Liver (tissue), 3 donors: ENCODE measurements at regions not wholly inside any gene's neighbourhood (a gene's known extent, or its start where the extent isn't known, plus 50 kb on each side); places are given as distances from the start of the nearest gene placed in this dataset.
"Not testable (repeated sequence)": the region's sequence is repeated elsewhere in the genome, so short reads cannot be mapped to it uniquely, and the experiment has no call there.

ENCODE experiments used
- EGR1 ChIP-seq, 2 donors: IDR thresholded peaks; 2 replicates each; pipeline ENCODE4 v1.6.1; 2016 to 2018; ENCODE audit warnings: antibody characterized with exemption in 2 of 2, low read depth in 2 of 2
- FOXA1 ChIP-seq: IDR thresholded peaks from 2 replicates; pipeline ENCODE4 v1.6.1; 2016; ENCODE audit warnings: antibody characterized with exemption
- GABPA ChIP-seq, 2 donors: IDR thresholded peaks in 1 of 2; conservative IDR thresholded peaks in 1 of 2; 2 replicates each; pipeline ENCODE4 v1.6.1; 2016; ENCODE audit warnings: antibody characterized with exemption in 2 of 2, mild to moderate bottlenecking in 1 of 2, moderate library complexity in 1 of 2
- JUND ChIP-seq, 2 donors: IDR thresholded peaks; 2 replicates each; pipeline ENCODE4 v1.6.1; 2016; ENCODE audit warnings: antibody characterized with exemption in 2 of 2
- RAD21 ChIP-seq, 2 donors: IDR thresholded peaks; 2 replicates each; pipeline ENCODE4 v1.6.1; 2016; ENCODE audit warnings: antibody characterized with exemption in 2 of 2, mild to moderate bottlenecking in 2 of 2
- SP1 ChIP-seq: IDR thresholded peaks from 2 replicates; pipeline ENCODE4 v1.6.1; 2018; ENCODE audit warnings: antibody characterized with exemption, mild to moderate bottlenecking
- TAF1 ChIP-seq: conservative IDR thresholded peaks from 2 replicates; pipeline ENCODE4 v1.6.1; 2016; ENCODE audit warnings: antibody characterized with exemption, mild to moderate bottlenecking
- TF ChIP-seq, protein P1 (sequence below): fragments of 150-350 bp; IDR thresholded peaks from 2 replicates; pipeline ENCODE4 v1.5.1; 2017; ENCODE audit warnings: improper control_type of control experiment, low read depth, low read length; ENCODE audit not compliant: missing input control
- TF ChIP-seq, protein P2 (sequence below): IDR thresholded peaks from 2 replicates; pipeline ENCODE4 v1.6.1; 2016; ENCODE audit warnings: antibody characterized with exemption
- TF ChIP-seq, protein P3 (sequence below): IDR thresholded peaks from 2 replicates; pipeline ENCODE4 v1.6.1; 2016; ENCODE audit warnings: antibody characterized with exemption, mild to moderate bottlenecking
- TF ChIP-seq, protein P4 (sequence below): IDR thresholded peaks from 2 replicates; pipeline ENCODE4 v1.6.1; 2016; ENCODE audit warnings: antibody characterized with exemption
- donor health status: healthy.
- donor health status: healthy.

DNA sequence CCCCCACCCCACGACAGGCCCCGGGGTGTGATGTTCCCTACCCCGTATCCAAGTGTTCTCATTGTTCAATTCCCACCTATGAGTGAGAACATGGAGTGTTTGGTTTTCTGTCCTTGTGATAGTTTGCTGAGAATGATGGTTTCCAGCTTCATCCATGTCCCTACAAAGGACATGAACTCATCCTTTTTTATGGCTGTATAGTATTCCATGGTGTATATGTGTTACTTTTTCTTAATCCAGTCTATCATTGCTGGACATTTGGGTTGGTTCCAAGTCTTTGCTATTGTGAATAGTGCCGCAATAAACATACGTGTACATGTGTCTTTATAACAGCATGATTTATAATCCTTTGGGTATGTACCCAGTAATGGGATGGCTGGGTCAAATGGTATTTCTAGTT is 99.3 kb upstream of the RNU6-1 start:
- TF ChIP-seq, protein P1, sequence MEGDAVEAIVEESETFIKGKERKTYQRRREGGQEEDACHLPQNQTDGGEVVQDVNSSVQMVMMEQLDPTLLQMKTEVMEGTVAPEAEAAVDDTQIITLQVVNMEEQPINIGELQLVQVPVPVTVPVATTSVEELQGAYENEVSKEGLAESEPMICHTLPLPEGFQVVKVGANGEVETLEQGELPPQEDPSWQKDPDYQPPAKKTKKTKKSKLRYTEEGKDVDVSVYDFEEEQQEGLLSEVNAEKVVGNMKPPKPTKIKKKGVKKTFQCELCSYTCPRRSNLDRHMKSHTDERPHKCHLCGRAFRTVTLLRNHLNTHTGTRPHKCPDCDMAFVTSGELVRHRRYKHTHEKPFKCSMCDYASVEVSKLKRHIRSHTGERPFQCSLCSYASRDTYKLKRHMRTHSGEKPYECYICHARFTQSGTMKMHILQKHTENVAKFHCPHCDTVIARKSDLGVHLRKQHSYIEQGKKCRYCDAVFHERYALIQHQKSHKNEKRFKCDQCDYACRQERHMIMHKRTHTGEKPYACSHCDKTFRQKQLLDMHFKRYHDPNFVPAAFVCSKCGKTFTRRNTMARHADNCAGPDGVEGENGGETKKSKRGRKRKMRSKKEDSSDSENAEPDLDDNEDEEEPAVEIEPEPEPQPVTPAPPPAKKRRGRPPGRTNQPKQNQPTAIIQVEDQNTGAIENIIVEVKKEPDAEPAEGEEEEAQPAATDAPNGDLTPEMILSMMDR, result not testable (repeated sequence)
- TF ChIP-seq, protein P2, sequence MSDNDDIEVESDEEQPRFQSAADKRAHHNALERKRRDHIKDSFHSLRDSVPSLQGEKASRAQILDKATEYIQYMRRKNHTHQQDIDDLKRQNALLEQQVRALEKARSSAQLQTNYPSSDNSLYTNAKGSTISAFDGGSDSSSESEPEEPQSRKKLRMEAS, result not testable (repeated sequence)
- not testable (repeated sequence) for TF ChIP-seq TAF1; EGR1 (IDR thresholded peaks at IDR 0.05; ENCODE audit: low read depth in 2 of 2); JUND (IDR thresholded peaks at IDR 0.05); GABPA (IDR thresholded peaks at IDR 0.05 in 1 of 2, conservative IDR thresholded peaks at IDR 0.05 in 1 of 2); FOXA1; SP1; RAD21 (IDR thresholded peaks at IDR 0.05)
- TF ChIP-seq, protein P3, sequence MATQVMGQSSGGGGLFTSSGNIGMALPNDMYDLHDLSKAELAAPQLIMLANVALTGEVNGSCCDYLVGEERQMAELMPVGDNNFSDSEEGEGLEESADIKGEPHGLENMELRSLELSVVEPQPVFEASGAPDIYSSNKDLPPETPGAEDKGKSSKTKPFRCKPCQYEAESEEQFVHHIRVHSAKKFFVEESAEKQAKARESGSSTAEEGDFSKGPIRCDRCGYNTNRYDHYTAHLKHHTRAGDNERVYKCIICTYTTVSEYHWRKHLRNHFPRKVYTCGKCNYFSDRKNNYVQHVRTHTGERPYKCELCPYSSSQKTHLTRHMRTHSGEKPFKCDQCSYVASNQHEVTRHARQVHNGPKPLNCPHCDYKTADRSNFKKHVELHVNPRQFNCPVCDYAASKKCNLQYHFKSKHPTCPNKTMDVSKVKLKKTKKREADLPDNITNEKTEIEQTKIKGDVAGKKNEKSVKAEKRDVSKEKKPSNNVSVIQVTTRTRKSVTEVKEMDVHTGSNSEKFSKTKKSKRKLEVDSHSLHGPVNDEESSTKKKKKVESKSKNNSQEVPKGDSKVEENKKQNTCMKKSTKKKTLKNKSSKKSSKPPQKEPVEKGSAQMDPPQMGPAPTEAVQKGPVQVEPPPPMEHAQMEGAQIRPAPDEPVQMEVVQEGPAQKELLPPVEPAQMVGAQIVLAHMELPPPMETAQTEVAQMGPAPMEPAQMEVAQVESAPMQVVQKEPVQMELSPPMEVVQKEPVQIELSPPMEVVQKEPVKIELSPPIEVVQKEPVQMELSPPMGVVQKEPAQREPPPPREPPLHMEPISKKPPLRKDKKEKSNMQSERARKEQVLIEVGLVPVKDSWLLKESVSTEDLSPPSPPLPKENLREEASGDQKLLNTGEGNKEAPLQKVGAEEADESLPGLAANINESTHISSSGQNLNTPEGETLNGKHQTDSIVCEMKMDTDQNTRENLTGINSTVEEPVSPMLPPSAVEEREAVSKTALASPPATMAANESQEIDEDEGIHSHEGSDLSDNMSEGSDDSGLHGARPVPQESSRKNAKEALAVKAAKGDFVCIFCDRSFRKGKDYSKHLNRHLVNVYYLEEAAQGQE, result not testable (repeated sequence)
- TF ChIP-seq, protein P4, sequence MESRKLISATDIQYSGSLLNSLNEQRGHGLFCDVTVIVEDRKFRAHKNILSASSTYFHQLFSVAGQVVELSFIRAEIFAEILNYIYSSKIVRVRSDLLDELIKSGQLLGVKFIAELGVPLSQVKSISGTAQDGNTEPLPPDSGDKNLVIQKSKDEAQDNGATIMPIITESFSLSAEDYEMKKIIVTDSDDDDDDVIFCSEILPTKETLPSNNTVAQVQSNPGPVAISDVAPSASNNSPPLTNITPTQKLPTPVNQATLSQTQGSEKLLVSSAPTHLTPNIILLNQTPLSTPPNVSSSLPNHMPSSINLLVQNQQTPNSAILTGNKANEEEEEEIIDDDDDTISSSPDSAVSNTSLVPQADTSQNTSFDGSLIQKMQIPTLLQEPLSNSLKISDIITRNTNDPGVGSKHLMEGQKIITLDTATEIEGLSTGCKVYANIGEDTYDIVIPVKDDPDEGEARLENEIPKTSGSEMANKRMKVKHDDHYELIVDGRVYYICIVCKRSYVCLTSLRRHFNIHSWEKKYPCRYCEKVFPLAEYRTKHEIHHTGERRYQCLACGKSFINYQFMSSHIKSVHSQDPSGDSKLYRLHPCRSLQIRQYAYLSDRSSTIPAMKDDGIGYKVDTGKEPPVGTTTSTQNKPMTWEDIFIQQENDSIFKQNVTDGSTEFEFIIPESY, result not testable (repeated sequence)
